RPMI7951 (cell line): ENCODE measurements at regions not wholly inside any gene's neighbourhood (a gene's known extent, or its start where the extent isn't known, plus 50 kb on each side); places are given as distances from the start of the nearest gene placed in this dataset.
"Not testable (repeated sequence)": the region's sequence is repeated elsewhere in the genome, so short reads cannot be mapped to it uniquely, and the experiment has no call there.

Source experiments
- DNase-seq: peaks from one replicate; pipeline ENCODE4 v3.0.0-alpha.2; 2012; ENCODE audit warnings: low read depth

DNA sequence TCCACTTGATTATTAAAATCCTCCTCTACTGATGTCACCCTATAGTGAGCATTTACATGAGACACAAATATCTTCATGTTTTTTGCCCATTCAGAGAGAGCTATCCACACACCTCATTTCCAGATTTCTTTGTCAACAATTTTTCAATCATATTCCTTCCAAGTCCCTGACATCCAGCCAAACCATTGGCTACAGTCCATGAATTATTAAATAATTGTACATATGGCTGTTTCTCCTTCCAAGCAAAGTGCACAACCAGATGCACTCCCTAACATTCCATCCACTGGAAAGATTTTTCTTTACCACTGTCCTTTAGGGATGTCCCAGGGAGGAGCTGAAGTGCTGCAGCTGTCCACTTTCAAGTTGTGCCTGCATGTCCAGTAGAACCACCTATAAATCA is 328.0 kb upstream of the MDFIC2 start:
- DNase-seq: no peak

DNA sequence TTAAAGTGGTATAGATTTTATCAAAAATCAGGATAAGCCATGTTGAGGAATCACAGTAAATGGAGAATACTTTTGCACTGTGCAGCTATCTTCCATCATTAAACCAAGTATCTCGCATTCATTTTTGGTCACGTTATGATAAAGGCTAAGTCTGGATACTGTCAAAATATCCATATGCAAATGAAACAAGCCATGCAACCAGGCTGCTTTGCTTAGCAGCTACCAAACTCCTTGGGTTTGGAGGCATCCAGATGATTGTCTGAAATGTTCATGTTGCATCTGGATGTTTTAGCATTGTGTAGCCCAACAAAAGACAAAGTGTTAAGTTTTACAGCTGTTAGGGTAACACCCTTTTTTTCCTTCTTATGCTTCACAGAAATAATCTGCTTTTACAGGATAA is 322.9 kb upstream of the MDFIC2 start:
- no peak for DNase-seq

DNA sequence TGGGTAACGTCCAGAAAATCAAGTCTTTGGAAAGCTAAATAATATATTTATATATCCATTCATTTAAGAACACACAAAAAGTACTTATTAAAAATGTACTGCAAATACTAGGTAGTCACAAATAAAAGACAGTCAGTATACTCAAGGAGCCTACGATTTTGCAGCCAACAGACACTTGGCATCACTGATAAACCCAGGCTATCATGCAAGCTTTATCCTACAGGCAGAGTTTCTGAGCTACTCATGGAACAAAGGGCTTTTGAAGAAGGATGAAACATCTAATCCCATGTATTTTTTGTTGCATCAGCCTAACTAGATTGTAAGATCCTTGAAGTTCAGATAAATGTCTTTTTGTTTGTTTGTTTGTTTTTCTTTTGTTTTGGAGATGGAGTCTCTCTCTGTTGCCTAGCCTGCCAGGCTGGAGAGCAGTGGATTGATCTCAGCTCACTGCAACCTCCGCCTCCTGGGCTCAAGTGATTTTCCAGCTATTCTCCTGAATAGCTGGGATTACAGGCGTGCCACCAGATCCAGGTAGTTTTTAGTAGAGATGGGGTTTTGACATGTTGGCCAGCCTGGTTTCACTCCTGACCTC is 319.4 kb upstream of the MDFIC2 start:
- DNase-seq: no peak

DNA sequence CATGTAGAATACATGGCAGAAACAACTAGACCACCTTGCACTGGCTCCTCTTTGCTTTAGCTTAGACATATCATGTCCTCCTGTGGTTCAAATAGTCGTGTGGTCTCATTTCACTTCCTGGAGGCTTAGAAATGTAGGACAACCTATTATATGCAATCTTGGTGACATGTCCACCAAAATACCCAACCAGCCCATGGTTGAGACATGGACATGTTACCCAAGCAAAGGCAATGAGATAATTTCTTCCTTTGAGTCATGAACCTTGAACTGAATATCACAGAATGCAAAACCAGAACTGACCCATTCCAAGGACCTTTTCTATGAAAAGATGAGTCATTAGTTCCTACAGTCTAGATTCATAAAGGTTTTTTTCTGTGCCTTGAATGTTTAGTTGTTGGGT is 309.0 kb upstream of the MDFIC2 start:
- no peak for DNase-seq

DNA sequence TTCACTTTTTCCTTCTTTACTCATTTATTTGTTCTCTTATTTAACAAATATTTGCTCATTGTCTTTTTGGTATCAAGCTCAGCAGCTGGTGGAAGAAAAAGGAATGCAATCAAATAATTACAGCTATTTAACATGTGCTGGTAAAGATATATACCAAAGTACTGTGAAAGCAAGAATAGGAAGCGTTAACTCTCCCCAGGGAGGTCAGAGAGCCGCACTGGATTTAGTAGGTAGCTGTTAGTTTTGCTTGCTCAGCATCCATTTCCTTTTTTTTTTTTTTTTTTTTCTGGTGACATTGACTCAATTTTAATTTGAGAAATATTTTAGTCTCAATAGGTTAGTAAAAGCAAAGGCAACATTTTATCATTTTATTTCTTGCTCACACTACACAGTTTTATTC is 308.5 kb upstream of the MDFIC2 start:
- no peak for DNase-seq

DNA sequence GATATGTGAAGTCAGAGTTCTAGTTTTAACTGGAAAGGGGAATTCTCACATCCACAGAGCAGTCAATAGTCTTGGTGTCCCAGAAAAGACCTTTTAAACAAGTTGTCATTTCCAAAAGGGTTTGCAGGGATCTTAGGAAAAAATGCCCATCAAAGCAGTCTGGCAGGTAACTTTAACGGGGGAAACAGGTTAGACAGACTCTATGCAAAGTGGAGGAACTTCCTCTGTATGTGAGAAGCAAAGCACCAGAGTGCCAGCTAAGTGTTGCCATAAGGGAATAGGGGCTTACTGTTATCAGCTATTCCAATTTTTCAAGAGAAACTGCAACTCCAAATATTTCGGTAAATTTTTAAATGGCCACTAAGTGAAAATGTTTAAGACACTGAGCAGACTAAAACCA is 307.9 kb upstream of the MDFIC2 start:
- no peak for DNase-seq

DNA sequence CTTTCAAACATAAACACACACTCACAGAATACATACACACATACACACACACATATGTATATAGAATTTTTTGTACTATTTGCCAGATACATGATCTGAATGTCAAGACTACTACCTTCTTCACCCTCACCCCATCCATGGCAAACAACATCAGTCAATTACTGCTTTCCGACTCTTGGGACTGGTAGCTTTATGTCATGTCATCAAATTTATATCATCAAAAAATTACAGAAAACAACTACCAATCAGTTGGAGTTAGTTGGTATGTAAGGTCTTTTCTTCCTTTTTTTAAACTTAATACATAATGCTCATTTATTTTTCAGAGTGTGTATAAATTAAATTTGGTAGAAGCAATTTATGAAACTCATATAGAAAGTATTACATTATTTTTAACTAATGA is 305.7 kb upstream of the MDFIC2 start:
- no peak for DNase-seq

DNA sequence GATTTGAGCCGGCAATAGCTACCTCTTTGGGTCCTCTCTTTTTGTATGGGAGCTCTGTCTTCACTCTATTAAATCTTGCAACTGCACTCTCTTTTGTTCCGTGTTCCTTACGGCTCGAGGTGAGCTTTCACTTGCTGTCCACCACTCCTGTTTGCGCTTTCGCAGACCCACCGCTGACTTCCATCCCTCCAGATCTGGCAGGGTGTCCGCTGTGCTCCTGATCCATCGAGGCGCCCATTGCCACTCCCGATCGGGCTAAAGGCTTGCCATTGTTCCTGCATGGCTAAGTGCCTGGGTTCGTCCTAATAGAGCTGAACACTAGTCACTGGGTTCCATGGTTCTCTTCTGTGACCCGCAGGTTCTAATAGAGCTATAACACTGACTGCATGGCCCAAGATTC is 304.9 kb upstream of the MDFIC2 start:
- not testable (repeated sequence) for DNase-seq

DNA sequence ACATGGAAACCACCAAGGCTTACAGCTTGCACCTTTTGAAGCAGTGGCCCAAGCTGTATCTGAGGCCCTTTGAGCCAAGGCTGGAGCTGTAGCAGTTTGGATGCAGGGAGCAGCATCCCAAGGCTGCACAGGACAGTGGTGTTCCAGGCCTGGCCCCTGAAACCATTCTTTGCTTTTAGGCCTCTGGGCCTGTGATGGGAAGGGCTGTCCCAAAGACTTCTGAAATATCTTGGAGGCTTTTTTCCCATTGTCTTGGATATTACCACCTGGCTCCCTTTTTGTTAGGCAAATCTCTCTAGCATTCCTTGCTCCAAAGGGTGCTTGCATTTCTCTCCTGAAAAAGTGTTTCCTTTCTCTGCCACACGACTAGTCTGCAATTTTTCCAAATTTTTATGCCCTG is 302.8 kb upstream of the MDFIC2 start:
- DNase-seq: no peak

DNA sequence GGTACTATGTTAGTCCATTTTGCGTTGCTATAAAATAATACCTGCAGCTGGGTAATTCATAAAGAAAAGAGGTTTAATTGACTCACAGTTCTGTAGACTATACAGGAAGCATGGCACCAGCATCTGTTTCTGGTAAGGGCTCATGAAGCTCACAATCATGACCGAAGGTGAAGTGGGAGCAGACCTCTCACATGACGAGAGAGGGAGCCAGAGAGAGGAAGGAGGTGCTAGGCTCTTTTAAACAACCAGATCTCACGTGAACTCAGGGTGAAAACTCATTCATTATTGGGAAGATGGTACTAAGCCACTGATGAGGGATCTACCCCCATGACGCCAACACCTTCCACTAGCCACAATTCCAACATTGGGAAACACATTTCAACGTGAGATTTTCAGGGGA is 301.7 kb upstream of the MDFIC2 start:
- no peak for DNase-seq

DNA sequence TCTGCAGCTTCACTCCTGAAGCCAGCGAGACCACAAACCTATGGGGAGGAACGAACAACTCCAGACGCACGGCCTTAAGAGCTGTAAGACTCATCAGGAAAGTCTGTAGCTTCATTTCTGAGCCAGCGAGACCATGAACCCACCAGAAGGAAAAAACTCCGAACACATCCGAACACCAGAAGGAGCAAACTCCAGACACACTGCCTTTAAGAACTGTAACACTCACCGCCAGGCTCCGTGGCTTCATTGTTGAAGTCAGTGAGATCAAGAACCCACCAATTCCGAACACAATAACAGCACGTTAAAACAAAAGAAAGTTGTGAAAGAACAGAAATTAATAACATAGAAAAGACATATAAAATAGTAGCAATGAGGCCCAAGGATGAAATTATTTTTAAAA is 300.5 kb upstream of the MDFIC2 start:
- DNase-seq: no peak

DNA sequence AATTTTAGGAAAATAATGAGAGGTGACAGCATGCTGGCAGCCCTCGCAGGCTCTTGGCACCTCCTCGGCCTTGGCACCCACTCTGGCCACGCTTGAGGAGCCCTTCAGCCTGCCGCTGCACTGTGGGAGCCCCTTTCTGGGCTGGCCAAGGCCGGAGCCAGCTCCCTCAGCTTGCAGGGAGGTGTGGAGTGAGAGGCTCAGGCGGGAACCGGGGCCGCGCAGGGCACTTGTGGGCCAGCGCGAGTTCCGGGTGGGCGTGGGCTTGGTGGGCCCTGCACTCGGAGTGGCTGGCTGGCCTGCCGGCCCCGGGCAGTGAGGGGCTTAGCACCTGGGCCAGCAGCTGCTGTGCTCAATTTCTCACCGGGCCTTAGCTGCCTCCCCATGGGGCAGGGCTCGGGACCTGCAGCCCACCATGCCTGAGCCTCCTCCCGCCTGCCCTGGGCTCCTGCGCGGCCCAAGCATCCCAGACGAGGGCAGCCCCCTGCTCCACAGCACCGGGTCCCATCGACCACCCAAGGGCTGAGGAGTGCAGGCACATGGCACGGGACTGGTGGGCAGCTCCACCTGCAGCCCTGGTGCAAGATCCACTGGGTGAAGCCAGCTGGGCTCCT is 299.3 kb upstream of the MDFIC2 start:
- not testable (repeated sequence) for DNase-seq

DNA sequence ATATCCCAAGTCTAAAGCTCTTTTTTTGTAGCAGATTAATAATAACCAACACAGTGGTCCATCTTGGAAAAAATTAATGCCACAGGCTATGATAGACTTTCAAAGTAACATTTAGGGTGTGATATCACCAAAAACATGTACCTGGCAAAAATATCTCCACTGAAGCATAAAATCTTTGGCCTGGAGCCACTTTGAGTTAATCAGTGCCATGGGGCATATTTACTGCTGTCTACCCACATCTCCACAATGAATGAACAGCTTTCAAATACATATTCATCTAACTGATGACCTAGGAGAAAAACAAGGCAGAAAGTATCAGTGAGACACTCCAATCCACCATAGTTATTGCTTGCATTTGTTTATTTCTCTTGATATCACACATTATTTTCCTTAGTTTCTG is 296.0 kb upstream of the MDFIC2 start:
- DNase-seq: no peak

DNA sequence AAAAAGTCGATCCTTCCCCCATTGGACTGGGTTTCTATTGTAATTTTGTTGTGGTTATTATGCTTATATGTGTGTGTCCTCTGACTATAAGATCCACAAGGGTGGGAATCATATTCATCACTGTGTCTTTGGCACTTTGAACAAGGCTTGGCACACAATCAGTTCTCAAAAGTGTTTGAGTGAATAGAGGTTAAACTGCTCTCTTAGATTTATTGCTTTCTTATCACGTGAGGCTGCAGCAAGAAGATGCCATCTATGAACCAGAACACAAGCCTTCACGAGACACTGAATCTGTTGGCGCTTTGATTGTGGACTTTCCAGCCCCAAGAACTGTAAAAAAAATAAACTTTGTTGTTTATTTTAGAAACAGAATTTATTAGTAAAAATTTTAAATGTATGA is 295.0 kb upstream of the MDFIC2 start:
- no peak for DNase-seq

DNA sequence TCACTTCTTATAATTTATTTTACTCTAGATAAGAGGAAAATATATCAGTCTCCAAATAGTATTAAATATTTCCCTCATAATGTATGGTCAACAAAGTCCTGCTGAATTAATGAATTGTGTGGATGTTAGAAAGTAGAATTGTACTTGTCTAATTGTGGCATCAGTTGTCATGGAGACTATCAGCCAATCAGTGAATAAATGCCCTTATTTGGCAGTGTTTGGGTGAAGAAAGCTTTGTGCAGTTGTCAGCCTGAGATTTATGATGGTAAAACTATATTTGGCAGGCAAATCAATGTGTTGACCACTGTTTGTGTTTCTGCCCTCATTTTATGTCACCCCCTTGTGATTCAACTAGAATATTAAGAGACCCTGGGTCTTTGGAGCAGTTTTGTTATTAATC is 293.6 kb upstream of the MDFIC2 start:
- peak; percentile 11 for DNase-seq

DNA sequence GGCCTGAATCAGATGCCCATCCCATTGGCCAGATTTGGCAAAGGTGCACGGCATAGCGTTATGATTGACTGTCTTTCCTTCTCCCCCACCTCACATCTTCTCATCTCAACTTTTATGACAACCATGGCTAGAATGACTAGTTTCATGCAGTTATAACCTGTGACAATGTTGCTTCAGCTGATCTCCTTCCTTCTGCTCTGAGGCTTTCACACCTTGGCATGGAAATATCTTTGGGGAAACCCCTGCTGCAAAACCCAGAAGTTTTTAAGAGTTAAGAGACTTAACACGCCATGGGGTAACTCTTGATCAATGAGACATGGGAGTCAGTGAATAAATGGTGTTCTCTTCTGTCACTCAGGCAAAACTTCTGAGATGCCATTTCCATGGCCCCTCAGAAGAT is 290.7 kb upstream of the MDFIC2 start:
- DNase-seq: no peak

DNA sequence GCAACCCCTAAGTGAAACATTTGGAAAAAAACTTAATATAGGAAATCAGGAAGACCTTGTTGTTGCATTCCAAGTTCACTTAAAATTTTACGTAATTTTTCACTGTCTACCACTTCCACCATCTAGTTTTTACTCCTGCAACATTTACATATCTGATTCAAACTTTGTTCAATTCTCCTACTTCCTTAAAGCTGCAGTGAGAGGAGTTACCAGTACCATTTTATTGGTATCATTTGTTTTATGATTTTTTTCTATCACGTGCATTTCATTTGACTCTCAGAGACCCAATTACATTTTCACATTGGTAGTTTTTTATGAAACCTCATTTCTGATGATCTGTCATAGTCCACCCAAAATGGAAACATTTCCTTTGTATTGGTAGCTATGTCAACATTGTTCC is 284.9 kb upstream of the MDFIC2 start:
- no peak for DNase-seq

DNA sequence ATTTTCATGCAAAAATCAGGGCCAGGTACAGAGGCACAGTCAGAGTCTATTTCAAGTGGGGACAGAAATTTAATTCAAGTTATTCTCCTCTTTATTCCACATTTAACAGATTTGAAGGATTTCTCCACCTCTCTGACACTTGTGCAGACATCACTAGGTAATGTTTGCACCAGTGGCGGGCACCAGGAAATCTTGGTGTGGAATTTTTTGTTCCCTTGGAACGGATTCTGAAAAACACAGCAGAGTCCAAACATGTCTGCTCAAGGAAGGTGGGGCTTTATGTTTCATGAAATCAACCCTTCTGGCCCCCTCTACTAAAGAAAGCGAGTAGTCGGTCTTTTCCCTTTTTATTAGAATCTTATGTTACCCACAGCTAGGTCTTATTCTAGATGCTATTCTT is 271.2 kb upstream of the MDFIC2 start:
- DNase-seq: no peak

DNA sequence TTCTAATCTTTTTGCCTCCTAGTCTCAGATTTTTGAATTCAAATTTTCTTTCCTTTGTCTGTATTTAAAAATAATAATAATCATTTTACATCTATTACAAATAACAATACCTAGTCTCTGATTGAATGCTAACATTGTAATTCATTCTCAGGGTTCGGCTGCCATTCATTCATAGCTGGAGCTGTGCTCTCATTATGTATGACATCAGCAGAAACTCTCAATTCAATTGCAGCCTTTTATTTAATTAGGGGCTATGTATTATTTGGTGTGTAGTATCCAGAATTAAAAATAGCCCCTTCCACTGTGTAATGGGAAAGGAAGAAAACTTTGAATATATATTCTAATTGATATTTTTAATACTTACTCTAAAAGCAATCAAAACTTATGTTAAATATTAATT is 270.4 kb upstream of the MDFIC2 start:
- DNase-seq: no peak

DNA sequence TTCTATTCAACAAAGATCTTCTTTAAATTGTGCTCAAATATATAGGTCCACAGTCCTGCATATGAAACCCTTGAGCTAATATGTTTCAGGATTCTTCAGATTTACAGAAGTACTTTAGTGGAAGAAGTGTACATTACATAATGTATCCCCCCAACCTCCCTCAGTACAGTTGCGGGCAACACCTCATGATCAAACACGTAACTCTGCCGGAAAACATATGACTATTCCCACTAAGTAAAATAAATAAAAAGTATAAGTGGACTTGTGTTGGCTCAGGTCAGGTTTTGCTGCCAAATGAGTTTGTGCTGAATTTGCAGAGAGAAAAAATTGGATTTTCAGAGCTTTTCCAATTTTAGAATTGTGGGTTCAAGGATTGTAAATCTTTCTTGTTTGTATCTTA is 267.6 kb upstream of the MDFIC2 start:
- DNase-seq: no peak

DNA sequence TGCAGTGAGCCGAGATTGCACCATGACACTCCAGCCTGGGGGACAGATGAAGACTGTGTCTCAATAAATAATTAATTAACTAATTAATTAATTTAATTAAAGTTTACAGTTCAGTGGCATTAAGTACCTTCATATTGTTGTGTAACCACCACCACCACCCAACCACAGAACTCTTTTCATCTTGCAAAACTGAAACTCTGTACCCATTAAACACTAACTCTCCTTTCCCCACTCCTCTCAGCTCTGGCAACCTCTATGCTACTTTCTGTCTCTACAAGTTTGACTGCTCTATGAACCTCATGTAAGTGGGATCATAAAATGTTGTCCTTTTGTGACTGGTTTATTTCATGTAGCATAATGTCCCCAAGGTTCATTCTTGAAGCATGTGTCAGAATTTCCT is 259.3 kb upstream of the MDFIC2 start:
- no peak for DNase-seq

DNA sequence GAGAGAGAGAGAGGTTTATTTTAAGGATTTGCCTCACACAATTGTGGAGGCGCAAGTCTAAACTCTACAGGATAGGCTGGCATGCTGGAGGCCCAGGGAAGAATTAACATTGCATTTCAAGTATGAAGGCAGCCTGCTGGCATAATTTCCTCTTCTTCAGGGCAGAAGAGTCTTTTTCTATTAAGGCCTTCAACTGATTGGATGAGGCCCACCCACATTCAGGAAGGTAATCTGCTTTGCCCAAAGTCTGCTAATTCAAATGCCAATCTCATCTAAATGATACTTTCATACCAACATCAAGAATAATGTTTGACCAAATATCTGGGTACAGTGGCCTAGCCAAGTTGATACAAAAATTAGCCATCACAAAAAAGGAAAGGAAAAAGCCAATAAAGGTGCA is 258.1 kb upstream of the MDFIC2 start:
- no peak for DNase-seq

DNA sequence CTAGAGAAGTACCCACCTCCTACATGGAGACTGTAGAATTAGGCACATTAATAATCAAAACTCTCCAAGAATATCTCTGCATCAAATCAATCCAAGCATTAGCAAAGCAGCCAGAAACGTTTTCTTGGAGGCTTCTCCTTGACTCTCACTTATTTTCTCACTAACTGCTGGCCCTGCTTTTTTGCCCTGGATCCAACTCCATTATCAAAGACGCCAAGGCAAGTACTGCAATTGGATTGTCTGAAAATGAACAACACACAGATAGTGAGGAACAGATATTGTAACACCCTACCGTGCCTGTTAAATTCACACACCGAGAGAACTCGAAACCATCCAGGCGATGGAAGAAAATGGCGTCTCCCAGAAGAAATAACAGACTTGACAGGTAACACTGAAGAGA is 256.2 kb upstream of the MDFIC2 start:
- DNase-seq: no peak

DNA sequence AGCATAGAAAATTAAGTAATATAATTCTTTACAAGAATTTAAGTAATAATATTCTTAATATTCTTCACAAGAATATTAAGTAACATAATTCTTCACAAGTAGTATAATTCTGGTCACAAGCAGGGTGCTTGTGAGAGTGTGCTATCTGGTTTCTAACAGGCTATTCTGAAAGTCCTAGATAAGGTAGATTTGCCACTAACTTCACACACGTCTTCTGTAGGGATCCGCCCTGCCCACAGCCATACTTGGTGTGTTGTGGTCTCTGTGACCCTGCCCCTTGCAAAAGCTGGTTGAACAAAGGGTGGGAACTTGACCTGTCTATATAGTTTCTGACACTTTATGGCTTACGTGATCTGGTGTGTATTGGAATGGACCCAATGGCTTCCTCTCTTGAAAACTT is 253.4 kb upstream of the MDFIC2 start:
- DNase-seq: no peak
